ENCODE measurements at regions not wholly inside any gene's neighbourhood (a gene's known extent, or its start where the extent isn't known, plus 50 kb on each side); places are given as distances from the start of the nearest gene placed in this dataset.

GRCh38 chr1:204806943-204807687 lies 63.5 kb upstream of the NFASC start (continued):
- TF ChIP-seq TBP (IDR thresholded peaks at IDR 0.05; ENCODE audit: low read depth, low read length) (no peak), NRF1 (IDR thresholded peaks at IDR 0.05; ENCODE audit: low read depth, low read length) (no peak), SP4 (IDR thresholded peaks at IDR 0.05; ENCODE audit: low read length) (no peak), MAX (IDR thresholded peaks at IDR 0.05) (peak; percentile 20; the same call in 1 of the 2 replicates), E2F6 (IDR thresholded peaks at IDR 0.05) (peak; percentile 42; the same call in 1 of the 2 replicates), SIRT6 (IDR thresholded peaks at IDR 0.05; ENCODE audit: low read length) (no peak), TEAD4 (IDR thresholded peaks at IDR 0.05; ENCODE audit: low read depth, low read length) (0 out of 2 replicates have a peak, but pooled peaks have one; percentile 31), CBX5 (IDR thresholded peaks at IDR 0.05; ENCODE audit: low read depth, low read length) (no peak), POU5F1 (IDR thresholded peaks at IDR 0.05; ENCODE audit: low read depth, low read length) (no peak), NANOG (IDR thresholded peaks at IDR 0.05; ENCODE audit: insufficient read depth, low read depth, low read length, poor library complexity, severe bottlenecking) (no peak), TAF7 (optimal IDR thresholded peaks at IDR 0.05; ENCODE audit: borderline replicate concordance, low read depth, low read length) (peak; percentile 72), RFX5 (IDR thresholded peaks at IDR 0.05; ENCODE audit: borderline replicate concordance, low read depth, low read length) (no peak), RAD21 (IDR thresholded peaks at IDR 0.05 in 1 of 2, conservative IDR thresholded peaks at IDR 0.05 in 1 of 2; ENCODE audit: low read depth in 2 of 2, low read length in 2 of 2) (peak; percentile 84 to 88), GTF2F1 (IDR thresholded peaks at IDR 0.05; ENCODE audit: borderline replicate concordance, low read depth, low read length) (peak; percentile 26; the same call in 1 of the 2 replicates), KDM5A (IDR thresholded peaks at IDR 0.05; ENCODE audit: low read length) (peak; percentile 93)
